ENCODE measurements at regions not wholly inside any gene's neighbourhood (a gene's known extent, or its start where the extent isn't known, plus 50 kb on each side); places are given as distances from the start of the nearest gene placed in this dataset.

GRCh38 chr16:51892293-51893007 is 654.5 kb downstream of the TOX3 start:
- DNase-seq, result no peak

GRCh38 chr16:51888534-51888933 is 658.4 kb downstream of the TOX3 start:
- no peak for DNase-seq

GRCh38 chr16:51888016-51888415 is 658.9 kb downstream of the TOX3 start:
- DNase-seq, result no peak

- DNase-seq, result no peak
These were observed 660.5 kb downstream of the TOX3 start for GRCh38 chr16:51886456-51886855.

GRCh38 chr16:51884773-51885172 is 662.2 kb downstream of the TOX3 start:
- DNase-seq, result no peak

- DNase-seq, result no peak
These were observed 665.2 kb downstream of the TOX3 start for GRCh38 chr16:51881731-51882130.

GRCh38 chr16:51880776-51881175 is 666.2 kb downstream of the TOX3 start:
- DNase-seq, result no peak

GRCh38 chr16:51877686-51878085 is 669.3 kb downstream of the TOX3 start:
- no peak for DNase-seq

- DNase-seq, result no peak
These were observed 670.0 kb downstream of the TOX3 start for GRCh38 chr16:51876934-51877333.

- no peak for DNase-seq
These were observed 670.4 kb downstream of the TOX3 start for GRCh38 chr16:51876601-51876875.

- DNase-seq, result no peak
These were observed 670.9 kb downstream of the TOX3 start for GRCh38 chr16:51875834-51876600.

- DNase-seq, result no peak
These were observed 674.4 kb downstream of the TOX3 start for GRCh38 chr16:51872524-51872923.

GRCh38 chr16:51870296-51870854 is 676.6 kb downstream of the TOX3 start:
- no peak for DNase-seq

GRCh38 chr16:51869176-51869575 is 677.8 kb downstream of the TOX3 start:
- no peak for DNase-seq

GRCh38 chr16:51868631-51869030 is 678.3 kb downstream of the TOX3 start:
- no peak for DNase-seq

- DNase-seq, result no peak
These were observed 679.4 kb downstream of the TOX3 start for GRCh38 chr16:51867386-51868065.

- DNase-seq, result no peak
These were observed 682.4 kb downstream of the TOX3 start for GRCh38 chr16:51864575-51864974.

GRCh38 chr16:51854401-51854951 is 692.5 kb downstream of the TOX3 start:
- no peak for DNase-seq

- DNase-seq, result no peak
These were observed 693.4 kb downstream of the TOX3 start for GRCh38 chr16:51853586-51853985.

- no peak for DNase-seq
These were observed 694.1 kb downstream of the TOX3 start for GRCh38 chr16:51852892-51853291.

GRCh38 chr16:51851111-51851510 is 695.8 kb downstream of the TOX3 start:
- DNase-seq, result no peak

- DNase-seq, result no peak
These were observed 697.2 kb downstream of the TOX3 start for GRCh38 chr16:51849715-51850114.

GRCh38 chr16:51845586-51846305 is 694.7 kb upstream of the SALL1 start:
- no peak for DNase-seq
